SU-DHL-6 (cell line): ENCODE measurements at regions not wholly inside any gene's neighbourhood (a gene's known extent, or its start where the extent isn't known, plus 50 kb on each side); places are given as distances from the start of the nearest gene placed in this dataset.

ENCODE experiments used
- H2AFZ ChIP-seq: fragments of 200-600 bp; sonication (generic); 2 replicates; pipeline ENCODE4 v1.6.1; 2014; ENCODE audit warnings: low read depth, mild to moderate bottlenecking, moderate library complexity, mixed read lengths, antibody characterized with exemption, low read length; ENCODE audit not compliant: severe bottlenecking
- H3F3A ChIP-seq: fragments of 200-600 bp; shearing (Covaris generic); 2 replicates; pipeline ENCODE4 v1.6.0; 2016; ENCODE audit warnings: antibody characterized with exemption, mild to moderate bottlenecking; ENCODE audit not compliant: insufficient read depth
- H3K27ac ChIP-seq: fragments of 200-600 bp; sonication (generic); 2 replicates; pipeline ENCODE4 v1.5.1; 2016; ENCODE audit warnings: low read depth, mild to moderate bottlenecking, low read length, moderate library complexity, mixed read lengths
- H3K27me3 ChIP-seq: fragments of 200-600 bp; sonication (generic), shearing (Covaris generic); 2 replicates; pipeline ENCODE4 v1.6.0; 2014; ENCODE audit warnings: mild to moderate bottlenecking, low read length
- H3K36me3 ChIP-seq: fragments of 200-600 bp; sonication (generic); 2 replicates; pipeline ENCODE4 v1.6.1; 2014; ENCODE audit warnings: mild to moderate bottlenecking, low read length, mixed read lengths
- H3K4me2 ChIP-seq: fragments of 300-600, 200-600 bp; shearing (Covaris generic), sonication (generic); 2 replicates; pipeline ENCODE4 v1.6.0; 2014; ENCODE audit warnings: low read length, low read depth, mild to moderate bottlenecking; ENCODE audit not compliant: poor library complexity, severe bottlenecking
- H3K4me3 ChIP-seq: fragments of 200-600 bp; sonication (generic); 2 replicates; pipeline ENCODE4 v1.5.1; 2014; ENCODE audit warnings: antibody characterized with exemption, low read length, mild to moderate bottlenecking, mixed read lengths; ENCODE audit not compliant: insufficient read depth, poor library complexity, severe bottlenecking
- H3K79me2 ChIP-seq: fragments of 200-600 bp; sonication (generic); 2 replicates; pipeline ENCODE4 v1.6.1; 2014; ENCODE audit warnings: mild to moderate bottlenecking, low read length, moderate library complexity; ENCODE audit not compliant: insufficient read depth
- H3K9ac ChIP-seq: fragments of 200-600 bp; sonication (generic); 2 replicates; pipeline ENCODE4 v1.7.0; 2014; ENCODE audit warnings: mild to moderate bottlenecking, low read length
- H3K9me2 ChIP-seq: fragments of 200-600 bp; sonication (generic); replicated peaks from 2 replicates; pipeline ENCODE4 v1.6.1; 2014; ENCODE audit warnings: low read length; ENCODE audit not compliant: insufficient read depth
- H3K9me3 ChIP-seq: fragments of 200-600 bp; sonication (generic); 2 replicates; pipeline ENCODE4 v1.6.1; 2014; ENCODE audit warnings: low read length, mixed read lengths; ENCODE audit not compliant: insufficient read depth
- H4K20me1 ChIP-seq: fragments of 200-600 bp; sonication (generic); 2 replicates; pipeline ENCODE4 v1.6.1; 2014; ENCODE audit warnings: low read depth, mild to moderate bottlenecking, antibody characterized with exemption, low read length, moderate library complexity, mixed read lengths
- EZH2phosphoT487 ChIP-seq: fragments of 200-600 bp; sonication (generic), shearing (Covaris generic); conservative IDR thresholded peaks from 2 replicates; pipeline ENCODE4 v1.6.1; 2018; ENCODE audit warnings: mild to moderate bottlenecking, antibody characterized with exemption, low read length, moderate library complexity, mixed read lengths
- TF ChIP-seq, protein P1 (sequence below): fragments of 200-600 bp; sonication (generic); IDR thresholded peaks from one replicate; pipeline ENCODE4 v1.5.1; 2017; ENCODE audit warnings: antibody characterized with exemption, mild to moderate bottlenecking, low read length, moderate library complexity; ENCODE audit not compliant: insufficient read depth, poor library complexity, severe bottlenecking

DNA sequence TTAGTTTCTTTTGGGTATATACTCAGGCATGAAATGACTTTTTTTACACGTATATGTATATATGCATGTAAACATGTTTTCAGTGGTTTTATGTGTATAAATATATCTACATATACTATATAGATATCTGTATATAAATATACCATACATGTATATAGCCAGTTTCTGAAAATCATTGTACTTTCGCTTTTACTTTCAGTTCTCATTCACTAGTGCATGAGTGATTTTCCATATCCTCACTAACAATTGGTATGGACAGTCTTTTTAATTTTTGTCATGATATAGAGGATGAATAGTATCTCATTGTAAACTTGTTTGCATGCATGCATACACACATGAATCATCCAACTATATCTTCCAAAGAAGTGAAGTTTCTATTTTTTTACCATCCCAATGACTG is 877.1 kb upstream of the CDH8 start:
- Histone ChIP-seq H3K36me3 (no peaks in the 10 kb centered on the region), H4K20me1 (no peaks in the 10 kb centered on the region), H3K4me3 (no peak overlapping the region), H3K27me3 (no peaks in the 10 kb centered on the region), H3K9me2 (no peaks in the 10 kb centered on the region), H3K9ac (no peak overlapping the region), H3K4me2 (no peak overlapping the region), H3F3A (no peaks in the 10 kb centered on the region), H2AFZ (no peak overlapping the region), H3K9me3 (no peaks in the 10 kb centered on the region), H3K27ac (no peak overlapping the region), H3K79me2 (no peaks in the 10 kb centered on the region)
- TF ChIP-seq EZH2phosphoT487: no peak
- TF ChIP-seq, protein P1, sequence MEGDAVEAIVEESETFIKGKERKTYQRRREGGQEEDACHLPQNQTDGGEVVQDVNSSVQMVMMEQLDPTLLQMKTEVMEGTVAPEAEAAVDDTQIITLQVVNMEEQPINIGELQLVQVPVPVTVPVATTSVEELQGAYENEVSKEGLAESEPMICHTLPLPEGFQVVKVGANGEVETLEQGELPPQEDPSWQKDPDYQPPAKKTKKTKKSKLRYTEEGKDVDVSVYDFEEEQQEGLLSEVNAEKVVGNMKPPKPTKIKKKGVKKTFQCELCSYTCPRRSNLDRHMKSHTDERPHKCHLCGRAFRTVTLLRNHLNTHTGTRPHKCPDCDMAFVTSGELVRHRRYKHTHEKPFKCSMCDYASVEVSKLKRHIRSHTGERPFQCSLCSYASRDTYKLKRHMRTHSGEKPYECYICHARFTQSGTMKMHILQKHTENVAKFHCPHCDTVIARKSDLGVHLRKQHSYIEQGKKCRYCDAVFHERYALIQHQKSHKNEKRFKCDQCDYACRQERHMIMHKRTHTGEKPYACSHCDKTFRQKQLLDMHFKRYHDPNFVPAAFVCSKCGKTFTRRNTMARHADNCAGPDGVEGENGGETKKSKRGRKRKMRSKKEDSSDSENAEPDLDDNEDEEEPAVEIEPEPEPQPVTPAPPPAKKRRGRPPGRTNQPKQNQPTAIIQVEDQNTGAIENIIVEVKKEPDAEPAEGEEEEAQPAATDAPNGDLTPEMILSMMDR: no peak

DNA sequence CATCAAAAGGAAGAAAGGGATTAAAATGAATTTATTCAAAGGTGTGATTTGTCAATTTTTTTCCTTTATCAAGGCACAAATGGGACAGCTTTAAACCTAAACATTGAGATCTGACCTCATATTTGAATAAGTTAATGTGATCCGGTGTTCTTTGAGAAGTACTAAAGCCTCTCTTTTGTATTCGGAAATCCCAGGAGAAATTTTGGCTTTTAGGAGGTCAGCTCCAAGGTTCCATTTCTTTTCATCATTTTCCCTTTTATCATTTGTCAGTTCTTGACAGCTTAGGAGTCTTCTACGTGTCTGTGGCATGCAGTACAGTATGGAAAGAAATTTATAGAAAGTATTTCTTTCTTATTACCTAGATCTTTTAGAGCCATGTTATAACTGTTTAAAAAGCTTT is 873.4 kb upstream of the CDH8 start:
- Histone ChIP-seq H3K36me3 (no peaks in the 10 kb centered on the region), H3K9me2 (no peaks in the 10 kb centered on the region), H3K27ac (no peak overlapping the region), H3K9ac (no peak overlapping the region), H2AFZ (no peak overlapping the region), H3F3A (no peaks in the 10 kb centered on the region), H3K9me3 (no peaks in the 10 kb centered on the region), H3K4me2 (no peak overlapping the region), H3K79me2 (no peaks in the 10 kb centered on the region), H3K4me3 (no peak overlapping the region), H3K27me3 (no peaks in the 10 kb centered on the region), H4K20me1 (no peaks in the 10 kb centered on the region)
- no peak for TF ChIP-seq EZH2phosphoT487

- Histone ChIP-seq H3K27me3 (no peaks in the 10 kb centered on the region), H3K9ac (no peak overlapping the region)
These were observed 871.3 kb upstream of the CDH8 start for GRCh38 chr16:62907562-62907961.

DNA sequence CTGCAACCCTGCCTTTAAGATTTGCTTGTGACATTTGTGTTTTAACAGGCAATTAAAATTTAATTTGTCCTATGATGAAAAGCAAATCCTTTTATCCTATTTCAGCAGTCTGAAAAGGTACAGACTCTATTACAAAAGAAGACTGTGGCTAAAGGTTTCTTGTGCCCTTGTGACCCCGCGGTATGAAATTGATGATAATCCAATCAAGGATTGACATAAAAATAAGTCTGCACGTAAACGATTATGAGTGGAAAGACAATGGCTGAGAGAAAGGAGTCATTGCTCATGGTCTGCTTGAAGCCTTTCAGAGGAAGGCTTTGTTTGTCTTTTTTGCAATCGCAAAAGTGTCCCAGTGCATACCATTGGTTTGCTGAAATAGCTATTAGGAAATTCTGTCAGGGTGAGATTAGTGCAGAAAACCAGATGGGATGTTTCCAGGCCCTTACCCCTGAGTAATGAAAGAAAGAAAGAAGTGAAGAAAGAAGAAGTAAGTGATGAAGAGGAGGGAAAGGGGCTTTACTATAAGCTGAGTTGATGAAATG is 867.8 kb upstream of the CDH8 start:
- TF ChIP-seq EZH2phosphoT487: no peak
- no peak overlapping the region for H3K4me2 ChIP-seq
- no peaks in the 10 kb centered on the region for H3K79me2 ChIP-seq
- H3K9me3 ChIP-seq: no peaks in the 10 kb centered on the region
- no peak overlapping the region for H3K27ac ChIP-seq
- no peak overlapping the region for H2AFZ ChIP-seq
- H3K36me3 ChIP-seq: no peaks in the 10 kb centered on the region
- no peaks in the 10 kb centered on the region for H4K20me1 ChIP-seq
- H3K27me3 ChIP-seq: no peaks in the 10 kb centered on the region
- no peaks in the 10 kb centered on the region for H3K9me2 ChIP-seq
- no peaks in the 10 kb centered on the region for H3F3A ChIP-seq
- H3K9ac ChIP-seq: no peak overlapping the region
- no peak overlapping the region for H3K4me3 ChIP-seq

More at GRCh38 chr16:62907562-62907961, 871.3 kb upstream of the CDH8 start:
- Histone ChIP-seq H4K20me1 (no peaks in the 10 kb centered on the region), H3F3A (no peaks in the 10 kb centered on the region), H3K27ac (no peak overlapping the region), H3K9me3 (no peaks in the 10 kb centered on the region), H2AFZ (no peak overlapping the region), H3K9me2 (no peaks in the 10 kb centered on the region), H3K36me3 (no peaks in the 10 kb centered on the region), H3K79me2 (no peaks in the 10 kb centered on the region), H3K4me2 (no peak overlapping the region), H3K4me3 (no peak overlapping the region)
- TF ChIP-seq, protein P1: no peak
- no peak for TF ChIP-seq EZH2phosphoT487
